ENCODE measurements at regions not wholly inside any gene's neighbourhood (a gene's known extent, or its start where the extent isn't known, plus 50 kb on each side); places are given as distances from the start of the nearest gene placed in this dataset.

GRCh38 chr6:19906171-19906570, 69.0 kb downstream of the ID4 start:
- no peak for TF ChIP-seq CTCF (IDR thresholded peaks at IDR 0.05; ENCODE audit: borderline replicate concordance, insufficient read depth, low read depth, low read length)
- H3K4me3 ChIP-seq (ENCODE audit: low read depth, low read length): no peak overlapping the region

GRCh38 chr6:19911223-19911622, 74.1 kb downstream of the ID4 start:
- TF ChIP-seq CTCF (IDR thresholded peaks at IDR 0.05; ENCODE audit: borderline replicate concordance, insufficient read depth, low read depth, low read length): no peak

GRCh38 chr6:19918436-19918835, 81.3 kb downstream of the ID4 start:
- H3K4me3 ChIP-seq (ENCODE audit: low read depth, low read length): no peak overlapping the region
- TF ChIP-seq CTCF (IDR thresholded peaks at IDR 0.05; ENCODE audit: borderline replicate concordance, insufficient read depth, low read depth, low read length): no peak

More at GRCh38 chr6:19911223-19911622, 74.1 kb downstream of the ID4 start:
- H3K4me3 ChIP-seq (ENCODE audit: low read depth, low read length): no peak overlapping the region

GRCh38 chr6:19921786-19922185, 84.6 kb downstream of the ID4 start:
- no peak for TF ChIP-seq CTCF (IDR thresholded peaks at IDR 0.05; ENCODE audit: borderline replicate concordance, insufficient read depth, low read depth, low read length)
- no peak overlapping the region for H3K4me3 ChIP-seq (ENCODE audit: low read depth, low read length)

GRCh38 chr6:19925533-19925932, 88.4 kb downstream of the ID4 start:
- H3K4me3 ChIP-seq (ENCODE audit: low read depth, low read length): no peak overlapping the region
- TF ChIP-seq CTCF (IDR thresholded peaks at IDR 0.05; ENCODE audit: borderline replicate concordance, insufficient read depth, low read depth, low read length): no peak

GRCh38 chr6:19928461-19928860, 91.3 kb downstream of the ID4 start:
- no peak for TF ChIP-seq CTCF (IDR thresholded peaks at IDR 0.05; ENCODE audit: borderline replicate concordance, insufficient read depth, low read depth, low read length)
- no peak overlapping the region for H3K4me3 ChIP-seq (ENCODE audit: low read depth, low read length)

GRCh38 chr6:19929312-19929711, 92.1 kb downstream of the ID4 start:
- no peak for TF ChIP-seq CTCF (IDR thresholded peaks at IDR 0.05; ENCODE audit: borderline replicate concordance, insufficient read depth, low read depth, low read length)
- no peak overlapping the region for H3K4me3 ChIP-seq (ENCODE audit: low read depth, low read length)

All from GM12875 (cell line).